ENCODE measurements at regions not wholly inside any gene's neighbourhood (a gene's known extent, or its start where the extent isn't known, plus 50 kb on each side); places are given as distances from the start of the nearest gene placed in this dataset.

GRCh38 chr10:128318366-128318765 lies 192.1 kb upstream of the MKI67 start:
- no peak for DNase-seq

- DNase-seq, result no peak
Observed at GRCh38 chr10:128318913-128319312, 192.7 kb upstream of the MKI67 start.

- no peak for DNase-seq
Observed at GRCh38 chr10:128322106-128322505, 195.9 kb upstream of the MKI67 start.

- no peak for DNase-seq
Observed at GRCh38 chr10:128322950-128323349, 196.7 kb upstream of the MKI67 start.

GRCh38 chr10:128324058-128324827 lies 198.0 kb upstream of the MKI67 start:
- no peak for DNase-seq

- DNase-seq, result no peak
Observed at GRCh38 chr10:128325788-128326187, 199.6 kb upstream of the MKI67 start.

- no peak for DNase-seq
Observed at GRCh38 chr10:128326251-128326650, 200.0 kb upstream of the MKI67 start.

GRCh38 chr10:128326851-128327250 lies 200.6 kb upstream of the MKI67 start:
- DNase-seq, result no peak

GRCh38 chr10:128336401-128336800 lies 210.2 kb upstream of the MKI67 start:
- no peak for DNase-seq

- no peak for DNase-seq
Observed at GRCh38 chr10:128337860-128338378, 211.7 kb upstream of the MKI67 start.

GRCh38 chr10:128338951-128339350 lies 212.7 kb upstream of the MKI67 start:
- no peak for DNase-seq

- no peak for DNase-seq
Observed at GRCh38 chr10:128339753-128340152, 213.5 kb upstream of the MKI67 start.

- DNase-seq, result no peak
Observed at GRCh38 chr10:128345353-128345752, 219.1 kb upstream of the MKI67 start.

GRCh38 chr10:128360783-128361182 lies 234.6 kb upstream of the MKI67 start:
- no peak for DNase-seq

GRCh38 chr10:128361487-128361886 lies 235.3 kb upstream of the MKI67 start:
- no peak for DNase-seq

- no peak for DNase-seq
Observed at GRCh38 chr10:128362514-128362913, 236.3 kb upstream of the MKI67 start.

- no peak for DNase-seq
Observed at GRCh38 chr10:128364631-128365030, 238.4 kb upstream of the MKI67 start.

GRCh38 chr10:128365156-128365725 lies 239.0 kb upstream of the MKI67 start:
- no peak for DNase-seq

GRCh38 chr10:128367807-128368206 lies 241.6 kb upstream of the MKI67 start:
- no peak for DNase-seq

GRCh38 chr10:128369101-128369650 lies 243.0 kb upstream of the MKI67 start:
- DNase-seq, result no peak

GRCh38 chr10:128373071-128373749 lies 247.0 kb upstream of the MKI67 start:
- DNase-seq, result no peak

GRCh38 chr10:128373831-128374230 lies 247.6 kb upstream of the MKI67 start:
- no peak for DNase-seq

- DNase-seq, result no peak
Observed at GRCh38 chr10:128375171-128375570, 248.9 kb upstream of the MKI67 start.

All from NCI-H2029 treated with DMSO at 0.1 percent for 48 hours (cell line).